H1 (cell line): ENCODE measurements at regions not wholly inside any gene's neighbourhood (a gene's known extent, or its start where the extent isn't known, plus 50 kb on each side); places are given as distances from the start of the nearest gene placed in this dataset.

Experiments used
- CTCF ChIA-PET: fragments of 300-600 bp; sonication (Branson Sonifier 250); formaldehyde crosslinking; loops from one replicate; lab custom pipeline; 2021; ENCODE audit not compliant: partially characterized antibody; lab: Charles Lee
- POLR2A ChIA-PET: fragments of 300-600 bp; sonication (Branson Sonifier 250); formaldehyde crosslinking; loops from one replicate; lab custom pipeline; 2021; ENCODE audit warnings: inconsistent platforms; ENCODE audit not compliant: partially characterized antibody; lab: Charles Lee
- DNase-seq, 2 experiments: peaks; one replicate each; pipeline versions ENCODE4 v3.0.0 to v3.0.0-alpha.2; 2010 to 2022; ENCODE audit warnings: low spot score in 2 of 2, low read depth in 1 of 2, mixed read lengths in 1 of 2
- FAIRE-seq: peaks from 2 replicates; lab custom pipeline; 2011; peaks lifted over from hg19 to GRCh38; lab: Jason Lieb, UNC
- H2AFZ ChIP-seq: 2 replicates; pipeline ENCODE4 v1.8.1; 2012; ENCODE audit warnings: low read length, inconsistent platforms
- H2AK5ac ChIP-seq: 2 replicates; pipeline ENCODE4 v1.6.1; 2013; ENCODE audit warnings: low read depth, low read length
- H2BK120ac ChIP-seq: replicated peaks from 2 replicates; pipeline ENCODE3; 2013; ENCODE audit warnings: low read depth, low read length, inconsistent platforms
- H2BK12ac ChIP-seq: 2 replicates; pipeline ENCODE4 v1.6.1; 2013; ENCODE audit warnings: low read depth, low read length
- H2BK15ac ChIP-seq: 2 replicates; pipeline ENCODE4 v1.6.1; 2013; ENCODE audit warnings: low read length
- H2BK20ac ChIP-seq: 2 replicates; pipeline ENCODE4 v1.6.1; 2013; ENCODE audit warnings: low read length
- H2BK5ac ChIP-seq: 2 replicates; pipeline ENCODE4 v1.6.1; 2013; ENCODE audit warnings: low read depth, low read length
- H3K14ac ChIP-seq: 2 replicates; pipeline ENCODE4 v1.6.1; 2013; ENCODE audit warnings: inconsistent platforms; ENCODE audit not compliant: insufficient read length
- H3K18ac ChIP-seq: 2 replicates; pipeline ENCODE4 v1.6.1; 2013; ENCODE audit warnings: low read length; ENCODE audit errors: extremely low read depth
- H3K23ac ChIP-seq: 2 replicates; pipeline ENCODE4 v1.6.1; 2013; ENCODE audit warnings: inconsistent platforms; ENCODE audit not compliant: insufficient read length
- H3K23me2 ChIP-seq: 2 replicates; pipeline ENCODE4 v1.6.1; 2013; ENCODE audit warnings: low read depth, low read length
- H3K27ac ChIP-seq: 2 replicates; pipeline ENCODE4 v1.6.1; 2011; ENCODE audit warnings: low read depth, low read length, inconsistent platforms
- H3K27me3 ChIP-seq, 4 experiments: replicated peaks in 1 of 4; 1 replicate in 1 of 4; 2 replicates in 3 of 4; pipeline versions ENCODE4 v1.6.1 to v1.8.1; 2011 to 2013; ENCODE audit warnings: low read length in 3 of 4, mild to moderate bottlenecking in 3 of 4, inconsistent platforms in 2 of 4, mixed read lengths in 2 of 4, moderate library complexity in 1 of 4; ENCODE audit not compliant: control insufficient read depth in 3 of 4, insufficient read depth in 3 of 4; ENCODE audit errors: extremely low read depth in 1 of 4
- H3K36me3 ChIP-seq, 4 experiments: 2 replicates each; pipeline versions ENCODE4 v1.6.1 to v1.8.1; 2011 to 2013; ENCODE audit warnings: mild to moderate bottlenecking in 4 of 4, low read length in 3 of 4, moderate library complexity in 2 of 4, control low read depth in 1 of 4, inconsistent platforms in 1 of 4; ENCODE audit not compliant: insufficient read depth in 4 of 4, control insufficient read depth in 2 of 4
- H3K4ac ChIP-seq: replicated peaks from 2 replicates; pipeline ENCODE3; 2013; ENCODE audit warnings: low read length, low read depth, mixed read lengths, inconsistent platforms; ENCODE audit not compliant: insufficient read length
- H3K4me1 ChIP-seq, 4 experiments: replicated peaks in 1 of 4; 1 replicate in 1 of 4; 2 replicates in 3 of 4; pipeline versions ENCODE4 v1.6.1 to v1.8.1; 2011 to 2013; ENCODE audit warnings: low read length in 3 of 4, inconsistent platforms in 2 of 4, mixed read lengths in 1 of 4; ENCODE audit not compliant: insufficient read depth in 4 of 4, control insufficient read depth in 3 of 4
- H3K4me2 ChIP-seq, 2 experiments: 2 replicates each; pipeline versions ENCODE4 v1.6.1 to v1.8.1; 2011 to 2013; ENCODE audit warnings: low read depth in 2 of 2, low read length in 2 of 2, control low read depth in 1 of 2, inconsistent platforms in 1 of 2, mild to moderate bottlenecking in 1 of 2; ENCODE audit not compliant: insufficient read depth in 1 of 2
- H3K4me3 ChIP-seq, 4 experiments: fragments of 200-600, 300-600 bp in 1 of 4; sonication (generic), shearing (Covaris generic), sonication (Bioruptor Twin) in 1 of 4; 2 replicates each; pipeline versions ENCODE4 v1.5.1 to v1.8.1; 2011 to 2016; ENCODE audit warnings: low read length in 4 of 4, low read depth in 3 of 4, control low read depth in 2 of 4, inconsistent platforms in 2 of 4, mild to moderate bottlenecking in 2 of 4, mixed read lengths in 1 of 4, moderate library complexity in 1 of 4; ENCODE audit not compliant: insufficient read depth in 2 of 4; ENCODE audit errors: extremely low read depth in 1 of 4
- H3K56ac ChIP-seq: replicated peaks from 2 replicates; pipeline ENCODE3; 2013; ENCODE audit warnings: low read depth, mild to moderate bottlenecking, mixed read lengths, low read length, inconsistent platforms; ENCODE audit not compliant: insufficient read length
- H3K79me1 ChIP-seq: 2 replicates; pipeline ENCODE4 v1.6.1; 2013; ENCODE audit warnings: low read depth, low read length, control low read depth
- H3K79me2 ChIP-seq, 2 experiments: 2 replicates each; pipeline versions ENCODE4 v1.6.1 to v1.8.1; 2012 to 2013; ENCODE audit warnings: low read length in 2 of 2, mild to moderate bottlenecking in 2 of 2, inconsistent platforms in 1 of 2; ENCODE audit not compliant: insufficient read depth in 2 of 2, control insufficient read depth in 1 of 2
- H3K9ac ChIP-seq, 4 experiments: replicated peaks in 1 of 4; 1 replicate in 1 of 4; 2 replicates in 3 of 4; pipeline versions ENCODE4 v1.6.1 to v1.8.1; 2011 to 2013; ENCODE audit warnings: low read depth in 3 of 4, low read length in 3 of 4, control low read depth in 2 of 4, mild to moderate bottlenecking in 2 of 4, moderate library complexity in 2 of 4, inconsistent platforms in 1 of 4; ENCODE audit errors: extremely low read depth in 1 of 4
- H3K9me3 ChIP-seq, 2 experiments: 2 replicates each; pipeline versions ENCODE4 v1.6.1 to v1.8.1; 2012 to 2013; ENCODE audit warnings: mild to moderate bottlenecking in 2 of 2, moderate library complexity in 2 of 2, control low read depth in 1 of 2, inconsistent platforms in 1 of 2, low read depth in 1 of 2, low read length in 1 of 2, mixed read lengths in 1 of 2; ENCODE audit not compliant: insufficient read depth in 2 of 2
- H4K20me1 ChIP-seq, 2 experiments: replicated peaks in 1 of 2; 2 replicates each; pipeline versions ENCODE3 to v1.8.1; 2011 to 2013; ENCODE audit warnings: inconsistent platforms in 2 of 2, low read length in 2 of 2, mild to moderate bottlenecking in 1 of 2; ENCODE audit not compliant: insufficient read depth in 2 of 2, control insufficient read depth in 1 of 2
- H4K5ac ChIP-seq: 2 replicates; pipeline ENCODE4 v1.6.1; 2013; ENCODE audit warnings: low read length, low read depth, mixed read lengths, inconsistent platforms; ENCODE audit not compliant: insufficient read length
- H4K8ac ChIP-seq: 2 replicates; pipeline ENCODE4 v1.8.0; 2013; ENCODE audit warnings: mild to moderate bottlenecking, moderate library complexity, low read length, inconsistent platforms; ENCODE audit not compliant: insufficient read depth; ENCODE audit errors: extremely low read depth
- H4K91ac ChIP-seq: replicated peaks from 2 replicates; pipeline ENCODE3; 2013; ENCODE audit warnings: low read length, mixed read lengths, inconsistent platforms; ENCODE audit not compliant: insufficient read length
- GTF2F1 ChIP-seq: IDR thresholded peaks from 2 replicates; pipeline ENCODE4 v1.6.1; 2012; ENCODE audit warnings: low read depth, low read length, improper control_type of control experiment, borderline replicate concordance
- JUND ChIP-seq: IDR thresholded peaks from 2 replicates; pipeline ENCODE4 v1.6.1; 2011; ENCODE audit warnings: mild to moderate bottlenecking, improper control_type of control experiment, low read length
- KDM1A ChIP-seq: fragments of 200-600, 300-600 bp; sonication (generic); IDR thresholded peaks from 2 replicates; pipeline ENCODE4 v1.7.1; 2016; ENCODE audit warnings: mild to moderate bottlenecking, low read length, borderline replicate concordance
- NRF1 ChIP-seq: IDR thresholded peaks from 2 replicates; pipeline ENCODE4 v1.6.1; 2011; ENCODE audit warnings: mild to moderate bottlenecking, low read depth, low read length, improper control_type of control experiment
- RAD21 ChIP-seq, 2 experiments: IDR thresholded peaks in 1 of 2; conservative IDR thresholded peaks in 1 of 2; 2 replicates each; pipeline ENCODE4 v1.6.1; 2011; ENCODE audit warnings: low read depth in 2 of 2, low read length in 2 of 2, improper control_type of control experiment in 1 of 2, inconsistent platforms in 1 of 2, mild to moderate bottlenecking in 1 of 2, moderate library complexity in 1 of 2
- RNF2 ChIP-seq: fragments of 200-900, 300-1000 bp; sonication (generic); IDR thresholded peaks from 2 replicates; pipeline ENCODE4 v1.7.1; 2016; ENCODE audit warnings: borderline replicate concordance, low read depth, mild to moderate bottlenecking, antibody characterized with exemption, low read length; ENCODE audit not compliant: poor library complexity, severe bottlenecking; ENCODE audit errors: missing control alignments
- TCF12 ChIP-seq: IDR thresholded peaks from 2 replicates; pipeline ENCODE4 v1.6.1; 2011; ENCODE audit warnings: low read depth, mild to moderate bottlenecking, low read length
- WGBS, 2 experiments: shearing (Covaris generic) in 1 of 2; methylation state at CpG; one replicate each; pipeline versions ENCODE4 v1.1.6 to v1.1.7; 2013 to 2015; ENCODE audit warnings: low lambda C conversion rate in 2 of 2, mixed read lengths in 2 of 2, inconsistent platforms in 1 of 2, low coverage in 1 of 2, missing lambda C conversion rate in 1 of 2; ENCODE audit not compliant: insufficient replicate concordance in 2 of 2, insufficient coverage in 1 of 2, insufficient read length in 1 of 2; ENCODE audit errors: extremely low coverage in 1 of 2, missing lambda C conversion rate in 1 of 2; 5-methylcytosine and 5-hydroxymethylcytosine counted together

DNA sequence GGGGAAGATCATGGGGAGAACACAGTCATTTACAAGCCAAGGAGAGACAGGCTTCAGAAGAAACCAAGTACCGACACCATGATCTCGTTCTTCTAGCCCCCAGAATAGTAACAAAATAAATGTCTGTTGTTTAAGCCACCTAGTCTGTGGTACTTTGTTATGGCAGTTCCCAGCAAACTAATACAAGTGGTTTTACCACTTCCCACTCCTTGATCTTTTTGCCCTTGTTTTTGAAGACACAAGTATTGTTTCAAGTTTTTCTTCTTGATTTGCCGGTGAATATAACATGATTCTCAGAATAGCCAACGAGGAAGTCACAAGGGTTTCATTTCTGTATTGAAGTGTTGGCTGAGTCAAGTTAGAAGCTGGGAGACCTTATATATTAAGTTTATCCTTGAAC, 220.3 kb downstream of the SOX2 start:
- POLR2A ChIA-PET, result no interaction called here
- CTCF ChIA-PET, result interaction anchor here (0.6 to 1.7 kb wide), 3 partner anchors 12 to 79 kb away, joined by 3 to 4 read pairs (median 3); no protein-coding TSS in a partner anchor
- H3K79me1 ChIP-seq, result no peaks in the 10 kb centered on the region
- no peak for TF ChIP-seq KDM1A
- no peak for TF ChIP-seq TCF12
- no peak for TF ChIP-seq JUND
- no peak for TF ChIP-seq GTF2F1
- no peak for TF ChIP-seq RAD21 (IDR thresholded peaks at IDR 0.05 in 1 of 2, conservative IDR thresholded peaks at IDR 0.05 in 1 of 2; ENCODE audit: low read depth in 2 of 2, low read length in 2 of 2)
- TF ChIP-seq RNF2, result no peak
- TF ChIP-seq NRF1, result no peak

More for the DNA sequence above, 220.3 kb downstream of the SOX2 start:
- H4K91ac ChIP-seq, result no peak overlapping the region
- no peak overlapping the region for H4K8ac ChIP-seq
- H3K23me2 ChIP-seq, result no peaks in the 10 kb centered on the region
- H3K14ac ChIP-seq, result no peak overlapping the region
- H3K18ac ChIP-seq, result no peak overlapping the region
- DNase-seq (no peak), FAIRE-seq (no peak)
- no peak overlapping the region for H2BK12ac ChIP-seq
- peaks cover 0 to 7% (median 3%) of the 10 kb centered on the region in 4 experiments; a peak in 4 of 7 replicates for H3K4me1 ChIP-seq
- no peaks in the 10 kb centered on the region for H3K79me2 ChIP-seq
- H3K56ac ChIP-seq, result no peak overlapping the region
- no peaks in the 10 kb centered on the region for H3K27me3 ChIP-seq
- no peak overlapping the region for H3K27ac ChIP-seq
- no peak overlapping the region for H3K9ac ChIP-seq
- no peaks in the 10 kb centered on the region for H4K20me1 ChIP-seq
- H3K4me3 ChIP-seq, result no peak overlapping the region
- H3K9me3 ChIP-seq, result 0 out of 4 replicates have a peak, but pooled peaks cover 0 to under 1% of the 10 kb centered on the region in 2 experiments
- H3K23ac ChIP-seq, result no peak overlapping the region
- H2AK5ac ChIP-seq, result no peak overlapping the region
- 90% methylated on average over 4 of the region's 4 CpGs; no CpG with 5 or more reads in 1 of the 2 experiments for WGBS, 2 experiments
- H2AFZ ChIP-seq, result no peak overlapping the region
- H3K4me2 ChIP-seq, result no peak overlapping the region
- no peak overlapping the region for H2BK20ac ChIP-seq
- no peak overlapping the region for H2BK15ac ChIP-seq
- H3K36me3 ChIP-seq, result no peaks in the 10 kb centered on the region
- no peak overlapping the region for H3K4ac ChIP-seq
- no peak overlapping the region for H2BK120ac ChIP-seq
- no peak overlapping the region for H4K5ac ChIP-seq
- no peak overlapping the region for H2BK5ac ChIP-seq
